Body of pancreas (tissue), 4 donors: ENCODE measurements at regions not wholly inside any gene's neighbourhood (a gene's known extent, or its start where the extent isn't known, plus 50 kb on each side); places are given as distances from the start of the nearest gene placed in this dataset.

Experiments used
- ATAC-seq: fragments of 150-250 bp; one replicate; pipeline ENCODE4 v1.9.1; 2016
- DNase-seq, 4 donors: peaks; one replicate each; pipeline ENCODE4 v3.0.0-alpha.2; 2019
- H3K27ac ChIP-seq, 4 donors: fragments of 200-600 bp; sonication (generic); 1 replicate in 3 of 4; 2 replicates in 1 of 4; pipeline versions ENCODE4 v1.5.1 to v1.6.1; 2016 to 2019; ENCODE audit warnings: mild to moderate bottlenecking in 1 of 4, mixed read lengths in 1 of 4, moderate library complexity in 1 of 4
- H3K27me3 ChIP-seq, 2 donors: fragments of 200-600 bp; sonication (generic); one replicate each; pipeline ENCODE4 v1.6.0; 2016; ENCODE audit warnings: mild to moderate bottlenecking in 1 of 2
- H3K36me3 ChIP-seq, 2 donors: fragments of 200-600 bp; sonication (generic); replicated peaks in 1 of 2; 2 replicates each; pipeline ENCODE4 v1.5.1; 2016; ENCODE audit warnings: low read depth in 2 of 2; ENCODE audit not compliant: insufficient read depth in 1 of 2
- H3K4me1 ChIP-seq: fragments of 200-600 bp; sonication (generic); one replicate; pipeline ENCODE4 v1.6.0; 2016
- H3K4me3 ChIP-seq, 2 donors: fragments of 200-600 bp; sonication (generic); 1 replicate in 1 of 2; 2 replicates in 1 of 2; pipeline ENCODE4 v1.5.1; 2016 to 2019
- H3K9me3 ChIP-seq, 3 donors: fragments of 200-600 bp; sonication (generic); 1 replicate in 2 of 3; 2 replicates in 1 of 3; pipeline ENCODE4 v1.5.1; 2016
- CTCF ChIP-seq, 7 experiments: fragments of 450-650 bp in 4 of 7; fragments of 200-600 bp in 3 of 7; sonication (generic) in 3 of 7; IDR thresholded peaks; one replicate each; pipeline ENCODE4 v1.5.1; 2016 to 2019; ENCODE audit warnings: antibody characterized with exemption in 7 of 7
- POLR2A ChIP-seq, 3 donors: fragments of 450-650 bp; IDR thresholded peaks; one replicate each; pipeline ENCODE4 v1.6.1; 2016; ENCODE audit warnings: antibody characterized with exemption in 3 of 3, mild to moderate bottlenecking in 2 of 3
- WGBS, 2 donors: methylation state at CpG; one replicate each; pipeline ENCODE4 v1.1.5; 2017; 5-methylcytosine and 5-hydroxymethylcytosine counted together
- intact Hi-C: fragments of 100-400 bp; cut with DNase I; formaldehyde crosslinking; loops from one replicate; pipeline ENCODE4 v1.15.1; 2023

- TF ChIP-seq POLR2A (IDR thresholded peaks at IDR 0.05), result no peak
- no peak for TF ChIP-seq CTCF (IDR thresholded peaks at IDR 0.05)
- intact Hi-C loops, result no loop called here
- H3K4me1 ChIP-seq, result no peaks in the 10 kb centered on the region
- H3K36me3 ChIP-seq, result no peaks in the 10 kb centered on the region
- WGBS, 2 donors, result 92 to 95% methylated on average over 4 of the region's 4 CpGs
- no peak overlapping the region for H3K4me3 ChIP-seq
- H3K27me3 ChIP-seq, result no peaks in the 10 kb centered on the region
- ATAC-seq (no peak), DNase-seq (no peak)
- H3K9me3 ChIP-seq, result no peaks in the 10 kb centered on the region
- H3K27ac ChIP-seq, result no peak overlapping the region
These were observed 139.9 kb upstream of the TSHZ2 start for GRCh38 chr20:52832151-52832774.

- no peaks in the 10 kb centered on the region for H3K36me3 ChIP-seq
- H3K27me3 ChIP-seq, result no peaks in the 10 kb centered on the region
- no peak for ATAC-seq
- no peaks in the 10 kb centered on the region for H3K9me3 ChIP-seq
- no peaks in the 10 kb centered on the region for H3K4me1 ChIP-seq
- intact Hi-C loops, result no loop called here
- 90 to 91% methylated on average over 4 of the region's 4 CpGs for whole genome bisulfite sequencing, 2 donors
- H3K4me3 ChIP-seq, result no peak overlapping the region
- TF ChIP-seq CTCF (IDR thresholded peaks at IDR 0.05) (no peak), POLR2A (IDR thresholded peaks at IDR 0.05) (no peak)
- no peak overlapping the region for H3K27ac ChIP-seq
- DNase-seq, result no peak
These were observed 141.6 kb upstream of the TSHZ2 start for GRCh38 chr20:52830598-52830997.

- Histone ChIP-seq H3K9me3 (no peaks in the 10 kb centered on the region), H3K4me3 (no peak overlapping the region), H3K27me3 (no peaks in the 10 kb centered on the region), H3K4me1 (no peaks in the 10 kb centered on the region), H3K36me3 (no peaks in the 10 kb centered on the region), H3K27ac (no peak overlapping the region)
- ATAC-seq (no peak), DNase-seq (no peak)
- intact Hi-C loops, result no loop called here
- TF ChIP-seq POLR2A (IDR thresholded peaks at IDR 0.05) (no peak), CTCF (IDR thresholded peaks at IDR 0.05) (no peak)
These were observed 143.0 kb upstream of the TSHZ2 start for GRCh38 chr20:52829111-52829510.

- Histone ChIP-seq H3K9me3 (no peaks in the 10 kb centered on the region), H3K4me3 (no peak overlapping the region), H3K27me3 (no peaks in the 10 kb centered on the region), H3K27ac (no peak overlapping the region), H3K36me3 (no peaks in the 10 kb centered on the region), H3K4me1 (no peaks in the 10 kb centered on the region)
- WGBS, 2 donors, result 82% methylated on average over 1 of the region's 1 CpG
- no peak for TF ChIP-seq POLR2A (IDR thresholded peaks at IDR 0.05)
- no peak for TF ChIP-seq CTCF (IDR thresholded peaks at IDR 0.05)
- intact Hi-C loops, result no loop called here
- no peak for ATAC-seq
- DNase-seq, result no peak
These were observed 144.0 kb upstream of the TSHZ2 start for GRCh38 chr20:52828199-52828598.

GRCh38 chr20:52826722-52827121 lies 145.4 kb upstream of the TSHZ2 start:
- Histone ChIP-seq H3K27ac (no peak overlapping the region), H3K36me3 (no peaks in the 10 kb centered on the region), H3K4me1 (no peaks in the 10 kb centered on the region), H3K27me3 (no peaks in the 10 kb centered on the region), H3K4me3 (no peak overlapping the region), H3K9me3 (no peaks in the 10 kb centered on the region)
- 70 to 88% methylated on average over 3 of the region's 3 CpGs for WGBS, 2 donors
- no peak for ATAC-seq
- intact Hi-C loops, result no loop called here
- no peak for DNase-seq
- TF ChIP-seq POLR2A (IDR thresholded peaks at IDR 0.05) (no peak), CTCF (IDR thresholded peaks at IDR 0.05) (no peak)
